BJ (cell line): ENCODE measurements at regions not wholly inside any gene's neighbourhood (a gene's known extent, or its start where the extent isn't known, plus 50 kb on each side); places are given as distances from the start of the nearest gene placed in this dataset.

Experiments used
- CTCF ChIA-PET: fragments of 350-600 bp; formaldehyde crosslinking; extraction: SDS; loops from one replicate; lab custom pipeline; 2021; ENCODE audit warnings: antibody characterized with exemption, inconsistent platforms; lab: Yijun Ruan, JAX
- POLR2A ChIA-PET: fragments of 300-600 bp; sonication (Branson Sonifier 250); formaldehyde crosslinking; extraction: SDS; loops from one replicate; lab custom pipeline; 2021; ENCODE audit warnings: antibody characterized with exemption; lab: Charles Lee
- DNase-seq: peaks from one replicate; pipeline ENCODE4 v3.0.0-alpha.2; 2011; ENCODE audit warnings: low read depth
- H3K27me3 ChIP-seq: 2 replicates; pipeline ENCODE4 v1.6.0; 2011; ENCODE audit warnings: low read length; ENCODE audit not compliant: control insufficient read depth, insufficient read depth
- H3K36me3 ChIP-seq: 2 replicates; pipeline ENCODE4 v1.5.1; 2011; ENCODE audit warnings: low read length; ENCODE audit not compliant: control insufficient read depth, insufficient read depth
- H3K4me3 ChIP-seq: 2 replicates; pipeline ENCODE4 v1.5.1; 2011; ENCODE audit warnings: low read depth, mild to moderate bottlenecking, control low read depth, low read length
- CTCF ChIP-seq: IDR thresholded peaks from 2 replicates; pipeline ENCODE4 v1.5.1; 2011; ENCODE audit warnings: low read depth, mild to moderate bottlenecking, control low read depth, inconsistent platforms, low read length, moderate library complexity; ENCODE audit not compliant: insufficient read depth

GRCh38 chr2:14551069-14551468, 81.4 kb upstream of the LRATD1 start:
- ChIA-PET POLR2A (no interaction called here), CTCF (no interaction called here)
- no peaks in the 10 kb centered on the region for H3K36me3 ChIP-seq
- H3K27me3 ChIP-seq: no peaks in the 10 kb centered on the region
- TF ChIP-seq CTCF: no peak
- DNase-seq: no peak
- H3K4me3 ChIP-seq: no peak overlapping the region

GRCh38 chr2:14552286-14552685, 80.2 kb upstream of the LRATD1 start:
- no peak for TF ChIP-seq CTCF
- no peaks in the 10 kb centered on the region for H3K36me3 ChIP-seq
- CTCF ChIA-PET: no interaction called here
- POLR2A ChIA-PET: no interaction called here
- H3K27me3 ChIP-seq: no peaks in the 10 kb centered on the region
- no peak for DNase-seq
- H3K4me3 ChIP-seq: no peak overlapping the region

- DNase-seq: no peak
- ChIA-PET CTCF (no interaction called here), POLR2A (no interaction called here)
- no peaks in the 10 kb centered on the region for H3K36me3 ChIP-seq
- no peaks in the 10 kb centered on the region for H3K27me3 ChIP-seq
- H3K4me3 ChIP-seq: no peak overlapping the region
- TF ChIP-seq CTCF: no peak
Observed at GRCh38 chr2:14552818-14553217, 79.7 kb upstream of the LRATD1 start.

GRCh38 chr2:14554849-14555545, 77.5 kb upstream of the LRATD1 start:
- Histone ChIP-seq H3K36me3 (no peaks in the 10 kb centered on the region), H3K4me3 (no peak overlapping the region), H3K27me3 (no peaks in the 10 kb centered on the region)
- ChIA-PET CTCF (interaction anchor here (1.2 kb wide), 1 partner anchor 22 kb away, joined by 3 read pairs; no protein-coding TSS in a partner anchor), POLR2A (no interaction called here)
- no peak for DNase-seq
- TF ChIP-seq CTCF: no peak

- CTCF ChIA-PET: interaction anchor here (0.7 kb wide), 1 partner anchor 141 kb away, joined by 4 read pairs; no protein-coding TSS in a partner anchor
- no peak for DNase-seq
- POLR2A ChIA-PET: no interaction called here
- TF ChIP-seq CTCF: no peak
- H3K27me3 ChIP-seq: no peaks in the 10 kb centered on the region
- H3K4me3 ChIP-seq: no peak overlapping the region
- H3K36me3 ChIP-seq: no peaks in the 10 kb centered on the region
Observed at GRCh38 chr2:14557111-14557510, 75.4 kb upstream of the LRATD1 start.
